ENCODE measurements at regions not wholly inside any gene's neighbourhood (a gene's known extent, or its start where the extent isn't known, plus 50 kb on each side); places are given as distances from the start of the nearest gene placed in this dataset.

GRCh38 chr4:126799971-126800574, 832.7 kb upstream of the INTU start:
- TF ChIP-seq CTCF (IDR thresholded peaks at IDR 0.05; ENCODE audit: low read length) (no peak), EZH2 (optimal IDR thresholded peaks at IDR 0.05; ENCODE audit: low read depth, low read length) (no peak)
